Coronary artery (tissue), 2 donors: ENCODE measurements at regions not wholly inside any gene's neighbourhood (a gene's known extent, or its start where the extent isn't known, plus 50 kb on each side); places are given as distances from the start of the nearest gene placed in this dataset.

Experiments used
- DNase-seq: peaks from one replicate; pipeline ENCODE4 v3.0.0-alpha.2; 2017; ENCODE audit warnings: low spot score
- H3K27ac ChIP-seq, 2 donors: fragments of 200-600 bp; sonication (generic); one replicate each; pipeline ENCODE4 v1.5.1; 2016 to 2019
- H3K4me3 ChIP-seq: fragments of 200-600 bp; sonication (generic); 2 replicates; pipeline ENCODE4 v1.5.1; 2016; ENCODE audit warnings: mild to moderate bottlenecking, moderate library complexity
- CTCF ChIP-seq: fragments of 200-600 bp; sonication (generic); IDR thresholded peaks from one replicate; pipeline ENCODE4 v1.5.1; 2019; ENCODE audit warnings: antibody characterized with exemption

- no peak for TF ChIP-seq CTCF
- H3K27ac ChIP-seq = no peak overlapping the region
- no peak for DNase-seq
- H3K4me3 ChIP-seq = no peak overlapping the region
Observed at GRCh38 chr3:162136136-162136535, 639.5 kb downstream of the OTOL1 start.

- no peak overlapping the region for H3K27ac ChIP-seq
- no peak for DNase-seq
Observed at GRCh38 chr3:162138509-162138908, 641.9 kb downstream of the OTOL1 start.

GRCh38 chr3:162139841-162140240 is 643.2 kb downstream of the OTOL1 start:
- DNase-seq = no peak
- TF ChIP-seq CTCF = no peak
- no peak overlapping the region for H3K4me3 ChIP-seq
- H3K27ac ChIP-seq = no peak overlapping the region

More at GRCh38 chr3:162138509-162138908, 641.9 kb downstream of the OTOL1 start:
- no peak overlapping the region for H3K4me3 ChIP-seq
- no peak for TF ChIP-seq CTCF

GRCh38 chr3:162141272-162141791 is 644.7 kb downstream of the OTOL1 start:
- no peak overlapping the region for H3K27ac ChIP-seq
- no peak overlapping the region for H3K4me3 ChIP-seq
- TF ChIP-seq CTCF = no peak
- no peak for DNase-seq

- no peak overlapping the region for H3K27ac ChIP-seq
- DNase-seq = no peak
- TF ChIP-seq CTCF = no peak
Observed at GRCh38 chr3:162142511-162142910, 645.9 kb downstream of the OTOL1 start.

GRCh38 chr3:162143180-162143579 is 646.6 kb downstream of the OTOL1 start:
- Histone ChIP-seq H3K4me3 (no peak overlapping the region), H3K27ac (no peak overlapping the region)
- no peak for DNase-seq
- TF ChIP-seq CTCF = no peak

More at GRCh38 chr3:162142511-162142910, 645.9 kb downstream of the OTOL1 start:
- no peak overlapping the region for H3K4me3 ChIP-seq

GRCh38 chr3:162147996-162148395 is 651.4 kb downstream of the OTOL1 start:
- TF ChIP-seq CTCF = no peak
- Histone ChIP-seq H3K4me3 (no peak overlapping the region), H3K27ac (no peak overlapping the region)
- DNase-seq = no peak
